22Rv1 (cell line): ENCODE measurements at regions not wholly inside any gene's neighbourhood (a gene's known extent, or its start where the extent isn't known, plus 50 kb on each side); places are given as distances from the start of the nearest gene placed in this dataset.

Experiments
- H3K27ac ChIP-seq: fragments of 450-650 bp; 2 replicates; pipeline ENCODE4 v1.5.1; 2017
- ZFX ChIP-seq: fragments of 450-650 bp; IDR thresholded peaks from 2 replicates; pipeline ENCODE4 v1.6.1; 2017; ENCODE audit warnings: antibody characterized with exemption, borderline replicate concordance
- TF ChIP-seq, protein P1 (sequence below): fragments of 450-650 bp; IDR thresholded peaks from 2 replicates; pipeline ENCODE4 v1.5.1; 2017; ENCODE audit warnings: mild to moderate bottlenecking

DNA sequence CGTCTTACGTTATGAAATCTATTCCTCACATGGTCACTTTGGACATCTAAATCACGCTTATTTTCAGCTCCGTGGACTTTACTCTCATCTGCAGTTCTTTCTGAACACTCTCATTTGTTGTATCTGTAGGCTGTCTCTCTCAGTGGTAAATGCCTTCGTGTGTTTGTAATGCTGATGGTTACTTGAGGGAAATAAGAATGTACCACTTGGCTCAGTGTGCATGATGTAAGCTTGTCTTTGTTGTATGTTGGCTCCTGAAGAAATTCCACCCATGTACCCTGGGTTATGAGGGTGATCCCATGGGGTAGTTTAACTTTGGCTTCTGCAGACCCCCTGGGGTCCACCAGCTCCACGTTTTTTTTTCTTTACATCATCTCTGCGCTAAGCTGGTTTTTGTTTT lies 378.4 kb downstream of the SETD4 start:
- TF ChIP-seq, protein P1, sequence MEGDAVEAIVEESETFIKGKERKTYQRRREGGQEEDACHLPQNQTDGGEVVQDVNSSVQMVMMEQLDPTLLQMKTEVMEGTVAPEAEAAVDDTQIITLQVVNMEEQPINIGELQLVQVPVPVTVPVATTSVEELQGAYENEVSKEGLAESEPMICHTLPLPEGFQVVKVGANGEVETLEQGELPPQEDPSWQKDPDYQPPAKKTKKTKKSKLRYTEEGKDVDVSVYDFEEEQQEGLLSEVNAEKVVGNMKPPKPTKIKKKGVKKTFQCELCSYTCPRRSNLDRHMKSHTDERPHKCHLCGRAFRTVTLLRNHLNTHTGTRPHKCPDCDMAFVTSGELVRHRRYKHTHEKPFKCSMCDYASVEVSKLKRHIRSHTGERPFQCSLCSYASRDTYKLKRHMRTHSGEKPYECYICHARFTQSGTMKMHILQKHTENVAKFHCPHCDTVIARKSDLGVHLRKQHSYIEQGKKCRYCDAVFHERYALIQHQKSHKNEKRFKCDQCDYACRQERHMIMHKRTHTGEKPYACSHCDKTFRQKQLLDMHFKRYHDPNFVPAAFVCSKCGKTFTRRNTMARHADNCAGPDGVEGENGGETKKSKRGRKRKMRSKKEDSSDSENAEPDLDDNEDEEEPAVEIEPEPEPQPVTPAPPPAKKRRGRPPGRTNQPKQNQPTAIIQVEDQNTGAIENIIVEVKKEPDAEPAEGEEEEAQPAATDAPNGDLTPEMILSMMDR, result no peak
- no peak for TF ChIP-seq ZFX
- no peak overlapping the region for H3K27ac ChIP-seq

DNA sequence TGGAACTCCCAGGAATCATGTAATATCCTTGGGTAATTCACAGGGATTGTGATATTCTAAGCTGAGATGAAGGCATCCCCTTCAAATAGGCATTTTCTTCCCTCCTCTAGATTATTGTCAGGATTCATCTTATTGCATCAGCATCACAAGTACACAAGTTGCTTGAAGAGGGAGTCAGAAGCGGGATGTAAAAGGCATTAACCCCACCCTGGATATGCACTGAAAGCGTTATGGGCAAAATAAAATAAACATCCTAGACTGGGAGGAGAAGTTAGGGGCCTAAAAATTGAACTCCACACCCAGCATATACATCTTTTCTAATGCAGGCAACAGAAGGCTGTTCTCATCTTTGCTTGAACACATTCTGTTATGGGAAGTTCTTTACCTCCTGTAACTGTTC lies 381.2 kb downstream of the SETD4 start:
- no peak overlapping the region for H3K27ac ChIP-seq
- TF ChIP-seq ZFX, result no peak
- TF ChIP-seq, protein P1, result no peak

DNA sequence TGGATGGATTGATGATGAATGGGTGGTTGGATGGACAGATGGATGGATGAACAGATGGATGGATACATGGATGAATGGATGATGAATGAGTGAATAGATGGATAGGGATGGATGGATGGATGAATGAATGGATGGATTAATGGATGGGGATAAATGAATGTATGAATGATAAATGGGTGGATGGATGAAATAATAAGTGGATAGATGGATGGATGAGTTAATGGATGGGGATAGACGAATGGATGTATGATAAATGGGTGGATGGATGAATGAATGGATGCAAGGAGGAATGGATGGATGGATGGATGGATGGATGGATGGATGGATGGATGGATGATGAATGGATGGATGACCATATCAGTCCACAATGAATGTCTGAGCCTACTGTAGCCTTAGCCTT lies 381.9 kb downstream of the SETD4 start:
- H3K27ac ChIP-seq, result no peak overlapping the region
- TF ChIP-seq ZFX, result no peak
- TF ChIP-seq, protein P1, result no peak

DNA sequence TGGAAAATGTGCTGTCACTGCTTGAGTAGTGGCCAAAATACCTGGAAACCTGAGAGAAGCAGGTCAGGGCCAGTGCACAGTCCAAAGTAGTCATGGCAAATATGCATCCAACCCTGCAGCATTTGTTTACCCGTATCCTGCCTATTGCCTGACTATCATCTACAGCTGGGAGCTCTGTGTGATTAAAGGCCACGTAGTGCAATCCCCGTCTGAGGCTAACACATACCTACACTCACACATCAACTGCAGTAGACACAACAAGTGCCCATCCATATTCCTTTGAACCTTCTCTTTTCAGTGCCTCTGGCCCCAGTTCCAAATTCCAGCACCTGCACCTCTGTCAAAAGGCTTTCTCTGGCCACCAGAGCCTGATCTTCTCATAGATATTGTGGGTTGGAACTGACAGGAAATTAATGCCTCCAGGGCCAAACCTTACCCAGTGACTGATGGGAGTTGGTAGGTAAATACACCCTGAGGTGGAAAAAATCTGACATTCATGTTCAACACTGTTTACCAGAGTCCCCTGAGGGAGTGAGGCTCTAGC lies 383.0 kb downstream of the SETD4 start:
- TF ChIP-seq ZFX, result no peak
- TF ChIP-seq, protein P1, result no peak
- no peak overlapping the region for H3K27ac ChIP-seq

DNA sequence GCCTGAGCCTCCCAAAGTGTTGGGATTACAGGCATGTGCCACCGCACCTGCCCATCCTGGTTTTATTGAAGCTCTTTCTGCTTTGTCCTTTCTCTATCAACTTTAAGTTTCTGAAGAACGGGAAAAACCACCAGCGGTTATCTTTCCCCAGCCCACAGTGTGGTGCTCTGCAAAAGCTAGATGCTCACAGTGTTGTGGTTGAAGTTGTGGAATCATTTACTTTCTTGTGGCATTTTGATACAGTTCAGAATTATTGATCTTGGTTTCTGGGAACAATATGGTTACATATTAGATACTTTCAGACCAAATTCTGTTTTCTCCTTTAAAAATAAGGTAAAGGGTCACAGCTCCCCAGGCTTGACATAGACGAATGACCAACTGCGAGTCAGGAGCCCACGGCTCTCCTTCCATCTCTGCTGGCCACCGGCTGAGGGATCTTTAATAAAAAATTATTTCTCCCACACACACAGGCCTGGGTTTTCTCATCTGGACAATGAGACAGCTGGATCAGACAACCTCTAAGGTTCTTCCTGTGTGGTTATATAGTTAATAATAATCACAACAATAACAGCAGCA lies 385.3 kb downstream of the SETD4 start:
- no peak for TF ChIP-seq ZFX
- TF ChIP-seq, protein P1, result no peak
- no peak overlapping the region for H3K27ac ChIP-seq

DNA sequence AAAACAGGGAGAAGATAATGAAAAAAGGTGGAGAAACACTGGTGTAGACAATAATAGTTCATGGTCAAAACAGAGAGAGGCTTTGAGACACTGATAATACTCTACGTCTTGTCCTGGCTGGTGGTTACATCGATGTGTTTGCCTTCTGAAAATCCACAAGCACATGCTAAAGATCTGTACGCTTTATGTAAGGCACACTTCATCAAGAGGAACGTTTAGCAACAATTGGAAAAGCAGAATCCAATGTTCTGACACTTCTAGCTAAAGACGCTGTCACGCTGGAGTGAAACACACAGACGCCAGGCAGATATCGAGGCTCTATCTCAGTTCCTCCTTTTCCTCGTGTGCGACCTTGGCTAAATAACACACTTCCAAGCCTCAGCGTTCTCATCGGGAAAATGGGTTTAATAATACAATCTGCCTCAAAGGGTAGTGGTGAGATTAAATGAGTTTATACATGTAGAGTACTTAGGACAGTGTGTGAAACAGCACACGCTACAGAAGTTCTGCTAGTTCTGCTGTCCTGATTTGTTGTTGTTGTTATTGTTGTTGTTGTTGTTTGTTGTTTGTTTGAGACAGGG lies 386.1 kb downstream of the SETD4 start:
- TF ChIP-seq, protein P1, result no peak
- no peak for TF ChIP-seq ZFX

DNA sequence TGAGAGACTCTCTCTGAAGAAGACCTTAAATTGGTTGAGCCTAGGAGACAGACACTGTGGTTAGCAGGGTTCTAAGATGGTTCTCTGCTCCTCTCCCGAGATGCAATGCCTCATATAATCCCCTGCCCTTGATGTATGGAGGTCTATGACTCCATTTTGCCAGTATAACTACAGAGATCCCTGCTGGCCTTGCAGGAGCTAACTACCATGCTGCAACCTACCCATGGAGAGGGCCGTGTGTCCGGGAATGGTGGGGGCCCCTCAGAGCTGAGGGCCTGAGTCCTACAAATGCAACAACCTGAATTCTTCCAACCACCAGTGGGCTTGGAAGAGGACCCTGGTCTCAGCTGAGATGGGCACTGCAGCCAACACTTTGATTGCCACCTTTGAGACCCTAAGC lies 388.0 kb downstream of the SETD4 start:
- TF ChIP-seq, protein P1, result no peak
- TF ChIP-seq ZFX, result no peak
- H3K27ac ChIP-seq, result no peak overlapping the region

More for the DNA sequence above, 386.1 kb downstream of the SETD4 start:
- no peak overlapping the region for H3K27ac ChIP-seq
